Progenitor cell of endocrine pancreas (in vitro differentiated cells): ENCODE measurements at regions not wholly inside any gene's neighbourhood (a gene's known extent, or its start where the extent isn't known, plus 50 kb on each side); places are given as distances from the start of the nearest gene placed in this dataset.

Source experiments
- DNase-seq: peaks from one replicate; pipeline ENCODE4 v3.0.0; 2021; ENCODE audit warnings: low spot score; ENCODE audit not compliant: unreplicated experiment
- H3K27ac Mint-ChIP-seq: 2 replicates; pipeline ENCODE4 v1.8.0; 2021; ENCODE audit warnings: mild to moderate bottlenecking, moderate library complexity, mixed read lengths
- H3K27me3 Mint-ChIP-seq: 2 replicates; pipeline ENCODE4 v1.8.0; 2021; ENCODE audit warnings: mixed read lengths
- H3K36me3 Mint-ChIP-seq: 2 replicates; pipeline ENCODE4 v1.8.0; 2022; ENCODE audit warnings: mixed read lengths; ENCODE audit not compliant: insufficient read depth
- H3K4me1 Mint-ChIP-seq: 2 replicates; pipeline ENCODE4 v1.8.0; 2021; ENCODE audit warnings: low read depth, mixed read lengths
- H3K4me3 Mint-ChIP-seq: 2 replicates; pipeline ENCODE4 v1.8.0; 2021; ENCODE audit warnings: low read depth, mild to moderate bottlenecking, moderate library complexity, mixed read lengths
- H3K9me3 Mint-ChIP-seq: 2 replicates; pipeline ENCODE4 v1.8.0; 2021; ENCODE audit warnings: low read depth, mixed read lengths
- TF ChIP-seq, protein P1 (sequence below): fragments of 200-600 bp; sonication (generic); IDR thresholded peaks from one replicate; pipeline ENCODE4 v1.5.0; 2021; ENCODE audit warnings: antibody characterized with exemption, mild to moderate bottlenecking; ENCODE audit not compliant: unreplicated experiment

- H3K4me3 Mint-ChIP-seq: no peak overlapping the region
- peak; percentile 4 for DNase-seq
- peaks cover 9% of the 10 kb centered on the region for H3K4me1 Mint-ChIP-seq
- TF ChIP-seq, protein P1, sequence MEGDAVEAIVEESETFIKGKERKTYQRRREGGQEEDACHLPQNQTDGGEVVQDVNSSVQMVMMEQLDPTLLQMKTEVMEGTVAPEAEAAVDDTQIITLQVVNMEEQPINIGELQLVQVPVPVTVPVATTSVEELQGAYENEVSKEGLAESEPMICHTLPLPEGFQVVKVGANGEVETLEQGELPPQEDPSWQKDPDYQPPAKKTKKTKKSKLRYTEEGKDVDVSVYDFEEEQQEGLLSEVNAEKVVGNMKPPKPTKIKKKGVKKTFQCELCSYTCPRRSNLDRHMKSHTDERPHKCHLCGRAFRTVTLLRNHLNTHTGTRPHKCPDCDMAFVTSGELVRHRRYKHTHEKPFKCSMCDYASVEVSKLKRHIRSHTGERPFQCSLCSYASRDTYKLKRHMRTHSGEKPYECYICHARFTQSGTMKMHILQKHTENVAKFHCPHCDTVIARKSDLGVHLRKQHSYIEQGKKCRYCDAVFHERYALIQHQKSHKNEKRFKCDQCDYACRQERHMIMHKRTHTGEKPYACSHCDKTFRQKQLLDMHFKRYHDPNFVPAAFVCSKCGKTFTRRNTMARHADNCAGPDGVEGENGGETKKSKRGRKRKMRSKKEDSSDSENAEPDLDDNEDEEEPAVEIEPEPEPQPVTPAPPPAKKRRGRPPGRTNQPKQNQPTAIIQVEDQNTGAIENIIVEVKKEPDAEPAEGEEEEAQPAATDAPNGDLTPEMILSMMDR: no peak
- peaks cover 9% of the 10 kb centered on the region for H3K27me3 Mint-ChIP-seq
- no peaks in the 10 kb centered on the region for H3K36me3 Mint-ChIP-seq
- H3K9me3 Mint-ChIP-seq: peaks cover 3% of the 10 kb centered on the region
- no peak overlapping the region for H3K27ac Mint-ChIP-seq
Observed at GRCh38 chr9:126147186-126147935, 179.3 kb upstream of the MVB12B start.

- H3K4me1 Mint-ChIP-seq: peaks cover 9% of the 10 kb centered on the region
- DNase-seq: peak; percentile 3
- peaks cover 9% of the 10 kb centered on the region for H3K27me3 Mint-ChIP-seq
- no peak overlapping the region for H3K4me3 Mint-ChIP-seq
- H3K36me3 Mint-ChIP-seq: no peaks in the 10 kb centered on the region
- H3K9me3 Mint-ChIP-seq: no peaks in the 10 kb centered on the region
- TF ChIP-seq, protein P1: no peak
- no peak overlapping the region for H3K27ac Mint-ChIP-seq
Observed at GRCh38 chr9:126147936-126148870, 178.4 kb upstream of the MVB12B start.

DNA sequence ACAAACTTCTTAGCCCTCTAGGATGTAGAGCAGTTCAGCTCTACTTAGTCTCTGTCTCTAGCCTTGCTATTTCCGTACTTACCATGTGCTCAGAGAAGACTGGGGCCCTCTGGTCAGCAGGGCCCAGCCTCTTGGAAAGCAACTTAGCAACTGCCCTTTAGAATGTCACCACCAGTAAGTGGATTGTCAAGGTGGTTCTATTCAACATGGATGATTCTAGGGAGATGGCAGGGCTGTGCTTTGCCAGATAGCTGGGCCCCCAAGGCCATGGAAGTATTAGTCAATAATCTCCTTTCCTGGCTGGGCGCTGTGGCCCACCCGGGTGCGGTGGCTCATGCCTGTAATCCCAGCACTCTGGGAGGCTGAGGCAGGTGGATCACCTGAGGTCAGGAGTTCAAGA lies 177.6 kb upstream of the MVB12B start:
- TF ChIP-seq, protein P1: no peak
- Mint-ChIP-seq H3K4me1 (peaks cover 9% of the 10 kb centered on the region), H3K36me3 (no peaks in the 10 kb centered on the region), H3K4me3 (no peak overlapping the region), H3K27ac (no peak overlapping the region), H3K27me3 (peaks cover 9% of the 10 kb centered on the region), H3K9me3 (peaks cover 2% of the 10 kb centered on the region)
- DNase-seq: peak; percentile 3

DNA sequence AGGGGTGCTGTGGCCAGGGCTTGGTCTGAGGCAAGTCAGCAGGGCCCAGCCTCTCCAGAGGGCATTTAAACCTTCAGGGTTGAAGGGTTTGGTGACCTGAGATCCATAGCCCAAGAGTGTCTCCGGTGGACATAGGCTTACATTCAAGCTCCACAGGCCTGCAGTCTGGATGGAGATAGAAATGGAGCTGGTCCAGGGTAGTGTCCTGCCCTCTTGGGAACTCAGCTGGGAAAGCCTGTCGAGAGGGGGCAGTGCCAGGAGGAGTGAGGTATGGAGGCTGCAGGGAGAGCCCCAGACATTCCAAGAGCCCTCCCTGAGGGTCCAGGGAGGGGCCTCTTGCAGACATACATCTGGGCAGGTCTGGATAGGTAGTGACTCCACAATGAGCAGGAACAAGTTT lies 177.0 kb upstream of the MVB12B start:
- Mint-ChIP-seq H3K4me3 (no peak overlapping the region), H3K27ac (no peak overlapping the region), H3K27me3 (peaks cover 9% of the 10 kb centered on the region), H3K9me3 (peaks cover 2% of the 10 kb centered on the region), H3K4me1 (peaks cover 9% of the 10 kb centered on the region), H3K36me3 (no peaks in the 10 kb centered on the region)
- peak; percentile 0 for DNase-seq
- TF ChIP-seq, protein P1: no peak

DNA sequence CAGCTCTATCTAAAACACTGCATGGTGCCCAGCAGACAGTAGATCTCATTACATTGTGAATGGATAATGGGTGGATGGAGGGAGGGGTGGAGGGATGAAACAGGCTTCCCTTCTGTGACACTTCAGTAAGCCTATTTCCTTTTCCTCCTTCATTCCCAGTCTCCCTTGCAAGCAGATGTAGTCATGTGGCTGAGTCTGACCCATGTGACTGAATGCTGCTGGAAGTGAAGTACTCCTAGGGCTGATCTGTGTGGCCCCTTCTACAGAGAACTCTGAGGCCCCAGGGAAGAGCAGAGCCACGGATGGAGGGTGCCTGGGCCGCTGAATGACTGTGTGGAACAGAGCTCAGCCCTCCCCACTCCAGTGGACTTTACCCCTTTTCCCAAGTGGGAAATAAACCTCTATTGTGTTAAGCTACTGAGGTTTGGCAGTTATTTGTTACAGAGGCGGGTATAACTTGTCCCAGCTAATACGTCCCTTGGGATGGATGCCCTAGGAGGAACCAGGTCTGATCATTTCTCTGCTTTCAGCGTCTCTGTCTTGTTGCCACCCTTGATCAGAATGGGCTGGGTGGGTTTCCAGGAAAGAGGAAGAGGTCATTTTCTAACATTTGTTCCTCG lies 176.1 kb upstream of the MVB12B start:
- Mint-ChIP-seq H3K9me3 (peaks cover 2% of the 10 kb centered on the region), H3K27ac (no peak overlapping the region), H3K4me3 (no peak overlapping the region), H3K4me1 (peaks cover 9% of the 10 kb centered on the region), H3K27me3 (peaks cover 9% of the 10 kb centered on the region), H3K36me3 (no peaks in the 10 kb centered on the region)
- TF ChIP-seq, protein P1: no peak
- DNase-seq: no peak
